ENCODE measurements at regions not wholly inside any gene's neighbourhood (a gene's known extent, or its start where the extent isn't known, plus 50 kb on each side); places are given as distances from the start of the nearest gene placed in this dataset.

GRCh38 chr21:36571556-36571955, 91.6 kb upstream of the CLDN14 start:
- Histone ChIP-seq H3K4me2 (ENCODE audit: low read depth, low read length, poor library complexity, severe bottlenecking) (no peak overlapping the region), H3K9me3 (ENCODE audit: insufficient read depth, low read length) (no peaks in the 10 kb centered on the region), H3K4me3 (ENCODE audit: insufficient read depth, low read length, poor library complexity, severe bottlenecking) (no peak overlapping the region), H2AFZ (ENCODE audit: low read depth, low read length, severe bottlenecking) (no peak overlapping the region), H3K27me3 (ENCODE audit: low read length) (no peaks in the 10 kb centered on the region), H3K9me2 (replicated peaks; ENCODE audit: insufficient read depth, low read length) (no peaks in the 10 kb centered on the region), H3K27ac (ENCODE audit: low read depth, low read length) (no peak overlapping the region), H3F3A (ENCODE audit: insufficient read depth) (no peaks in the 10 kb centered on the region), H3K36me3 (ENCODE audit: low read length) (no peaks in the 10 kb centered on the region), H3K79me2 (ENCODE audit: insufficient read depth, low read length) (no peaks in the 10 kb centered on the region), H4K20me1 (ENCODE audit: low read depth, low read length) (no peaks in the 10 kb centered on the region), H3K9ac (ENCODE audit: low read length) (no peak overlapping the region)
- TF ChIP-seq CTCF (IDR thresholded peaks at IDR 0.05; ENCODE audit: insufficient read depth, low read length, poor library complexity, severe bottlenecking) (no peak), EZH2phosphoT487 (conservative IDR thresholded peaks at IDR 0.05; ENCODE audit: low read length) (no peak)

GRCh38 chr21:36572039-36572438, 92.1 kb upstream of the CLDN14 start:
- no peaks in the 10 kb centered on the region for H4K20me1 ChIP-seq (ENCODE audit: low read depth, low read length)
- no peak overlapping the region for H3K4me3 ChIP-seq (ENCODE audit: insufficient read depth, low read length, poor library complexity, severe bottlenecking)
- H3K79me2 ChIP-seq (ENCODE audit: insufficient read depth, low read length), result no peaks in the 10 kb centered on the region
- H3K9me2 ChIP-seq (replicated peaks; ENCODE audit: insufficient read depth, low read length), result no peaks in the 10 kb centered on the region
- H3K9me3 ChIP-seq (ENCODE audit: insufficient read depth, low read length), result no peaks in the 10 kb centered on the region
- TF ChIP-seq EZH2phosphoT487 (conservative IDR thresholded peaks at IDR 0.05; ENCODE audit: low read length) (no peak), CTCF (IDR thresholded peaks at IDR 0.05; ENCODE audit: insufficient read depth, low read length, poor library complexity, severe bottlenecking) (no peak)
- H2AFZ ChIP-seq (ENCODE audit: low read depth, low read length, severe bottlenecking), result no peak overlapping the region
- H3K9ac ChIP-seq (ENCODE audit: low read length), result no peak overlapping the region
- H3K27ac ChIP-seq (ENCODE audit: low read depth, low read length), result no peak overlapping the region
- H3K4me2 ChIP-seq (ENCODE audit: low read depth, low read length, poor library complexity, severe bottlenecking), result no peak overlapping the region
- no peaks in the 10 kb centered on the region for H3F3A ChIP-seq (ENCODE audit: insufficient read depth)
- no peaks in the 10 kb centered on the region for H3K27me3 ChIP-seq (ENCODE audit: low read length)
- H3K36me3 ChIP-seq (ENCODE audit: low read length), result no peaks in the 10 kb centered on the region

GRCh38 chr21:36575306-36575705, 95.4 kb upstream of the CLDN14 start:
- Histone ChIP-seq H3K4me2 (ENCODE audit: low read depth, low read length, poor library complexity, severe bottlenecking) (no peak overlapping the region), H3K9me2 (replicated peaks; ENCODE audit: insufficient read depth, low read length) (no peaks in the 10 kb centered on the region), H3K4me3 (ENCODE audit: insufficient read depth, low read length, poor library complexity, severe bottlenecking) (no peak overlapping the region)

More at GRCh38 chr21:36575306-36575705, 95.4 kb upstream of the CLDN14 start:
- no peaks in the 10 kb centered on the region for H4K20me1 ChIP-seq (ENCODE audit: low read depth, low read length)
- no peak overlapping the region for H3K27ac ChIP-seq (ENCODE audit: low read depth, low read length)
- H3K9ac ChIP-seq (ENCODE audit: low read length), result no peak overlapping the region
- H3K79me2 ChIP-seq (ENCODE audit: insufficient read depth, low read length), result no peaks in the 10 kb centered on the region
- no peak overlapping the region for H2AFZ ChIP-seq (ENCODE audit: low read depth, low read length, severe bottlenecking)
- no peaks in the 10 kb centered on the region for H3K9me3 ChIP-seq (ENCODE audit: insufficient read depth, low read length)
- no peak for TF ChIP-seq EZH2phosphoT487 (conservative IDR thresholded peaks at IDR 0.05; ENCODE audit: low read length)
- no peak for TF ChIP-seq CTCF (IDR thresholded peaks at IDR 0.05; ENCODE audit: insufficient read depth, low read length, poor library complexity, severe bottlenecking)
- no peaks in the 10 kb centered on the region for H3K27me3 ChIP-seq (ENCODE audit: low read length)
- H3K36me3 ChIP-seq (ENCODE audit: low read length), result no peaks in the 10 kb centered on the region
- H3F3A ChIP-seq (ENCODE audit: insufficient read depth), result no peaks in the 10 kb centered on the region
